Naive B cell (primary cell): ENCODE measurements at regions not wholly inside any gene's neighbourhood (a gene's known extent, or its start where the extent isn't known, plus 50 kb on each side); places are given as distances from the start of the nearest gene placed in this dataset.

Experiments used
- ATAC-seq, 2 donors: fragments of 150-1000 bp; cut with Tn5 transposase; 2 replicates each; pipeline ENCODE4 v1.10.0; 2021; ENCODE audit warnings: low read depth in 2 of 2, mild to moderate bottlenecking in 2 of 2, moderate library complexity in 2 of 2
- DNase-seq: peaks from one replicate; pipeline ENCODE4 v3.0.0; 2022
- H3K27ac Mint-ChIP-seq, 6 donors: one replicate each; pipeline ENCODE4 v1.8.0; 2020 to 2022; ENCODE audit warnings: mild to moderate bottlenecking in 6 of 6, mixed read lengths in 6 of 6, moderate library complexity in 5 of 6, inconsistent platforms in 2 of 6
- H3K27me3 Mint-ChIP-seq, 3 donors: one replicate each; pipeline ENCODE4 v1.8.0; 2021 to 2022; ENCODE audit warnings: mixed read lengths in 3 of 3, mild to moderate bottlenecking in 1 of 3
- H3K36me3 Mint-ChIP-seq, 2 donors: one replicate each; pipeline ENCODE4 v1.8.0; 2020 to 2022; ENCODE audit warnings: mixed read lengths in 2 of 2, inconsistent platforms in 1 of 2, mild to moderate bottlenecking in 1 of 2
- H3K4me1 Mint-ChIP-seq, 3 donors: one replicate each; pipeline ENCODE4 v1.8.0; 2020 to 2022; ENCODE audit warnings: mixed read lengths in 3 of 3, inconsistent platforms in 1 of 3, mild to moderate bottlenecking in 1 of 3, moderate library complexity in 1 of 3
- H3K4me3 Mint-ChIP-seq, 8 donors: one replicate each; pipeline ENCODE4 v1.8.0; 2020 to 2022; ENCODE audit warnings: mild to moderate bottlenecking in 8 of 8, mixed read lengths in 8 of 8, moderate library complexity in 8 of 8, inconsistent platforms in 2 of 8
- H3K9me3 Mint-ChIP-seq, 7 donors: one replicate each; pipeline ENCODE4 v1.8.0; 2020 to 2022; ENCODE audit warnings: mixed read lengths in 7 of 7, mild to moderate bottlenecking in 5 of 7, inconsistent platforms in 2 of 7, moderate library complexity in 1 of 7

- no peak for ATAC-seq
- Mint-ChIP-seq H3K27me3 (peaks cover 44 to 55% (median 50%) of the 10 kb centered on the region in 3 donors), H3K36me3 (peaks cover 0 to under 1% of the 10 kb centered on the region in 2 donors), H3K4me3 (no peak overlapping the region), H3K4me1 (peaks cover 0 to 4% (median 0%) of the 10 kb centered on the region in 3 donors), H3K9me3 (peaks cover 0 to 8% (median 0%) of the 10 kb centered on the region in 7 donors), H3K27ac (no peak overlapping the region)
- no peak for DNase-seq
These were observed 84.2 kb downstream of the CCDC185 start for GRCh38 chr1:223477456-223477855.

GRCh38 chr1:223478606-223479005, 85.4 kb downstream of the CCDC185 start:
- H3K27me3 Mint-ChIP-seq: peaks cover 44 to 55% (median 49%) of the 10 kb centered on the region in 3 donors

GRCh38 chr1:223479261-223479660, 86.0 kb downstream of the CCDC185 start:
- H3K27ac Mint-ChIP-seq: no peak overlapping the region
- H3K4me1 Mint-ChIP-seq: peaks cover 0 to 4% (median 0%) of the 10 kb centered on the region in 3 donors
- peaks cover 0 to 13% (median 0%) of the 10 kb centered on the region in 7 donors for H3K9me3 Mint-ChIP-seq
- H3K36me3 Mint-ChIP-seq: peaks cover 0 to 5% of the 10 kb centered on the region in 2 donors
- DNase-seq (no peak), ATAC-seq (no peak)
- H3K27me3 Mint-ChIP-seq: peaks cover 44 to 60% (median 49%) of the 10 kb centered on the region in 3 donors
- no peak overlapping the region for H3K4me3 Mint-ChIP-seq

More at GRCh38 chr1:223478606-223479005, 85.4 kb downstream of the CCDC185 start:
- Mint-ChIP-seq H3K4me1 (peaks cover 0 to 4% (median 0%) of the 10 kb centered on the region in 3 donors), H3K4me3 (no peak overlapping the region), H3K9me3 (peaks cover 0 to 13% (median 0%) of the 10 kb centered on the region in 7 donors), H3K36me3 (peaks cover 0 to 5% of the 10 kb centered on the region in 2 donors), H3K27ac (no peak overlapping the region)
- DNase-seq (no peak), ATAC-seq (no peak)

GRCh38 chr1:223479718-223480425, 86.7 kb downstream of the CCDC185 start:
- Mint-ChIP-seq H3K9me3 (peaks cover 0 to 13% (median 0%) of the 10 kb centered on the region in 7 donors), H3K4me3 (no peak overlapping the region), H3K27ac (no peak overlapping the region), H3K36me3 (peaks cover 0 to 5% of the 10 kb centered on the region in 2 donors), H3K27me3 (peaks cover 43 to 54% (median 44%) of the 10 kb centered on the region in 3 donors), H3K4me1 (peaks cover 0 to 4% (median 0%) of the 10 kb centered on the region in 3 donors)
- DNase-seq (no peak), ATAC-seq (no peak)

- DNase-seq (no peak), ATAC-seq (no peak)
- H3K9me3 Mint-ChIP-seq: peaks cover 0 to 13% (median 0%) of the 10 kb centered on the region in 7 donors
- peaks cover 0 to 4% (median 0%) of the 10 kb centered on the region in 3 donors for H3K4me1 Mint-ChIP-seq
- peaks cover 0 to 5% of the 10 kb centered on the region in 2 donors for H3K36me3 Mint-ChIP-seq
- H3K27me3 Mint-ChIP-seq: peaks cover 27 to 39% (median 35%) of the 10 kb centered on the region in 3 donors
- no peak overlapping the region for H3K4me3 Mint-ChIP-seq
- H3K27ac Mint-ChIP-seq: no peak overlapping the region
These were observed 88.9 kb downstream of the CCDC185 start for GRCh38 chr1:223482132-223482531.

- ATAC-seq: no peak
These were observed 89.6 kb downstream of the CCDC185 start for GRCh38 chr1:223482766-223483165.

GRCh38 chr1:223483511-223483910, 90.3 kb downstream of the CCDC185 start:
- H3K4me3 Mint-ChIP-seq: no peak overlapping the region
- H3K4me1 Mint-ChIP-seq: peaks cover 0 to under 1% (median 0%) of the 10 kb centered on the region in 3 donors
- peaks cover 15 to 31% (median 26%) of the 10 kb centered on the region in 3 donors for H3K27me3 Mint-ChIP-seq
- DNase-seq (no peak), ATAC-seq (no peak)
- H3K36me3 Mint-ChIP-seq: peaks cover 0 to 5% of the 10 kb centered on the region in 2 donors
- H3K27ac Mint-ChIP-seq: no peak overlapping the region
- peaks cover 0 to 13% (median 0%) of the 10 kb centered on the region in 7 donors for H3K9me3 Mint-ChIP-seq

More at GRCh38 chr1:223482766-223483165, 89.6 kb downstream of the CCDC185 start:
- peaks cover 21 to 34% (median 33%) of the 10 kb centered on the region in 3 donors for H3K27me3 Mint-ChIP-seq
- peaks cover 0 to 5% of the 10 kb centered on the region in 2 donors for H3K36me3 Mint-ChIP-seq
- no peak for DNase-seq
- H3K9me3 Mint-ChIP-seq: peaks cover 0 to 13% (median 0%) of the 10 kb centered on the region in 7 donors
- H3K4me1 Mint-ChIP-seq: peaks cover 0 to 4% (median 0%) of the 10 kb centered on the region in 3 donors
- no peak overlapping the region for H3K4me3 Mint-ChIP-seq
- H3K27ac Mint-ChIP-seq: no peak overlapping the region

GRCh38 chr1:223486366-223486765, 93.2 kb downstream of the CCDC185 start:
- Mint-ChIP-seq H3K27ac (no peak overlapping the region), H3K4me1 (no peaks in the 10 kb centered on the region), H3K36me3 (peaks cover 0 to 5% of the 10 kb centered on the region in 2 donors), H3K4me3 (no peak overlapping the region), H3K9me3 (peaks cover 0 to 13% (median 0%) of the 10 kb centered on the region in 7 donors), H3K27me3 (peaks cover 8 to 20% (median 15%) of the 10 kb centered on the region in 3 donors)
- DNase-seq (no peak), ATAC-seq (no peak)

GRCh38 chr1:223486932-223487886, 94.0 kb downstream of the CCDC185 start:
- ATAC-seq (no peak), DNase-seq (no peak)
- Mint-ChIP-seq H3K4me3 (no peak overlapping the region), H3K36me3 (peaks cover 0 to 5% of the 10 kb centered on the region in 2 donors), H3K27me3 (peaks cover 4 to 20% (median 15%) of the 10 kb centered on the region in 3 donors), H3K27ac (peak overlapping the region in 1 of 6 donors; percentile 23), H3K9me3 (peaks cover 0 to 8% (median 0%) of the 10 kb centered on the region in 7 donors), H3K4me1 (no peaks in the 10 kb centered on the region)

GRCh38 chr1:223487887-223488259, 94.7 kb downstream of the CCDC185 start:
- ATAC-seq (no peak), DNase-seq (no peak)
- H3K9me3 Mint-ChIP-seq: peaks cover 0 to 2% (median 0%) of the 10 kb centered on the region in 7 donors
- peak overlapping the region in 1 of 6 donors; percentile 23 for H3K27ac Mint-ChIP-seq
- H3K4me3 Mint-ChIP-seq: no peak overlapping the region
- H3K36me3 Mint-ChIP-seq: no peaks in the 10 kb centered on the region
- no peaks in the 10 kb centered on the region for H3K4me1 Mint-ChIP-seq
- H3K27me3 Mint-ChIP-seq: peaks cover 2 to 20% (median 15%) of the 10 kb centered on the region in 3 donors

GRCh38 chr1:223489439-223489838, 96.2 kb downstream of the CCDC185 start:
- H3K4me1 Mint-ChIP-seq: no peaks in the 10 kb centered on the region
- no peaks in the 10 kb centered on the region for H3K36me3 Mint-ChIP-seq
- no peak for DNase-seq
- no peak overlapping the region for H3K27ac Mint-ChIP-seq
- ATAC-seq: no peak
- peaks cover 4 to 20% (median 8%) of the 10 kb centered on the region in 3 donors for H3K27me3 Mint-ChIP-seq
- H3K9me3 Mint-ChIP-seq: peaks cover 0 to 4% (median 0%) of the 10 kb centered on the region in 7 donors
- H3K4me3 Mint-ChIP-seq: no peak overlapping the region

GRCh38 chr1:223490256-223490655, 97.0 kb downstream of the CCDC185 start:
- Mint-ChIP-seq H3K27ac (no peak overlapping the region), H3K27me3 (peaks cover 4 to 20% (median 8%) of the 10 kb centered on the region in 3 donors), H3K4me1 (no peaks in the 10 kb centered on the region), H3K36me3 (no peaks in the 10 kb centered on the region), H3K9me3 (peaks cover 0 to 4% (median 0%) of the 10 kb centered on the region in 7 donors), H3K4me3 (no peak overlapping the region)
- no peak for ATAC-seq
- DNase-seq: no peak
